ACC112 (cell line): ENCODE measurements at regions not wholly inside any gene's neighbourhood (a gene's known extent, or its start where the extent isn't known, plus 50 kb on each side); places are given as distances from the start of the nearest gene placed in this dataset.

Source experiments
- H2AFZ ChIP-seq: fragments of 200-600 bp; sonication (generic); one replicate; pipeline ENCODE4 v1.6.0; 2017; ENCODE audit warnings: antibody characterized with exemption, low read length; ENCODE audit not compliant: unreplicated experiment
- H3K27ac ChIP-seq: fragments of 200-600 bp; sonication (generic); 2 replicates; pipeline ENCODE4 v1.5.1; 2014; ENCODE audit warnings: low read depth, mild to moderate bottlenecking, antibody characterized with exemption, low read length, moderate library complexity
- H3K27me3 ChIP-seq: fragments of 200-600 bp; sonication (generic); 2 replicates; pipeline ENCODE4 v1.6.1; 2014; ENCODE audit warnings: mild to moderate bottlenecking, antibody characterized with exemption, low read length, moderate library complexity, mixed read lengths; ENCODE audit not compliant: insufficient read depth
- H3K36me3 ChIP-seq: fragments of 200-600 bp; sonication (generic); 2 replicates; pipeline ENCODE4 v1.6.1; 2016; ENCODE audit warnings: mild to moderate bottlenecking, antibody characterized with exemption, low read length, moderate library complexity, mixed read lengths; ENCODE audit not compliant: insufficient read depth
- H3K4me1 ChIP-seq: fragments of 200-600 bp; sonication (generic); one replicate; pipeline ENCODE4 v1.6.1; 2016; ENCODE audit warnings: low read length, mixed read lengths; ENCODE audit not compliant: insufficient read depth, unreplicated experiment, control insufficient read depth
- H3K4me3 ChIP-seq: fragments of 200-600 bp; sonication (generic); 2 replicates; pipeline ENCODE4 v1.5.1; 2014; ENCODE audit warnings: mild to moderate bottlenecking, low read depth, low read length
- H3K79me2 ChIP-seq: fragments of 200-600 bp; sonication (generic); one replicate; pipeline ENCODE4 v1.6.0; 2016; ENCODE audit warnings: low read length; ENCODE audit not compliant: control insufficient read depth, unreplicated experiment, insufficient read depth

DNA sequence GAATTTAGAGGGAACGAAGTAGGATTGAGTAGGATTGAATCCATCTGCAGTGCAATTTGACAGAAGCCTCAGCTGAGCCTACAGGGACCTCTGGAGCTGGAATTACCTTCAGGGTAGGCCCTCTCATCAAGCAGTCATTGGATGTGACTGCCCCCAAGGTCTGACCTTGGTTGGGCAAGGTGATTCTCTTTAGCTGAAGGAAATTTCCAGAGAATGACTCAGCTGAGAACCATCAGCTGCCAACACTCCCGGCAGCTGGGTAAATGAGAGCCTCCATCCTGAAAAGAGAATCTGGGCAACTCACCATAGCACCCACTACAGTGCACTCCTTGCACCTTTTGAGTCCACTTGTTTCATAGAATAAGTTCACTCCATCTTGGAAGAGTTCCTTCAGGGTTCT, 113.5 kb upstream of the MED13 start:
- peak overlapping the region; percentile 39 for H2AFZ ChIP-seq
- H3K36me3 ChIP-seq: no peaks in the 10 kb centered on the region
- H3K79me2 ChIP-seq: no peaks in the 10 kb centered on the region
- no peaks in the 10 kb centered on the region for H3K27me3 ChIP-seq
- peak overlapping the region; percentile 65 for H3K27ac ChIP-seq
- H3K4me1 ChIP-seq: peaks cover 21% of the 10 kb centered on the region
- peak overlapping the region; percentile 1; the same call in 1 of the 2 replicates for H3K4me3 ChIP-seq

DNA sequence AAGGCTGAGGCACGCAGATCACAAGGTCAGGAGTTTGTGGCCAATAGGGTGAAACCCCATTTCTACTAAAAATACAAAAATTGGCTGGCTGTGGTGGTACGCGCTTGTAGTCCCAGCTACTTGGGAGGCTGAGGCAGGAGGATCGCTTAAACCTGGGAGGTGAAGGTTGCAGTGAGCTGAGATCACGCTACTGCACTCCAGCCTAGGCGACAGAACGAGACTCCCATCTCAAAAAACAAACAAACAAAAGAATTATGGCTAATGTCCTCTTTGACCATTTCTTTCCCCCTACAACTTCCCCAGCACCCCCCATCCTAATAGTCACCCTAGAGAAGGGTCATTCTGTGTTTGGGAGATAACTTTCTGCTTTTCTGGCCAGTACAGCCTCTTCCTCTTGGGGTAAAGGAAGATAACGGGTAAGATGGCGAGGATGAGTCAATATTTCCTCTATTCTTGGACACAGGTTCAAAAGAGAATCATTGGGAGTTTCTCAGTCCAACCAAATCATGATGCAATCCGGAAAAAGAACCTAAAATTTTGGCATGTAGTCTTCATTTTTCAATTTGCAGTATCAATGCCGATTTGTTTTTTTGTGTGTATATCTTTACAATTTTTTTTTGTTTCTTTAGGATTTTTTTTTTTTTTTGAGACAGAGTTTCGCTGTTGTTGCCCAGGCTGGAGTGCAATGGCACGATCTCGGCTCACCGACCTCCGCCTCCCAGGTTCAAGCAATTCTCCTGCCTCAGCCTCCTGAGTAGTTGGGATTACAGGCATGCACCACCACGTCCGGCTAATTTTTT, 107.6 kb upstream of the MED13 start:
- Histone ChIP-seq H3K27me3 (no peaks in the 10 kb centered on the region), H3K27ac (no peak overlapping the region), H3K4me3 (no peak overlapping the region), H3K79me2 (no peaks in the 10 kb centered on the region), H2AFZ (no peak overlapping the region), H3K36me3 (no peaks in the 10 kb centered on the region), H3K4me1 (peaks cover 14% of the 10 kb centered on the region)

DNA sequence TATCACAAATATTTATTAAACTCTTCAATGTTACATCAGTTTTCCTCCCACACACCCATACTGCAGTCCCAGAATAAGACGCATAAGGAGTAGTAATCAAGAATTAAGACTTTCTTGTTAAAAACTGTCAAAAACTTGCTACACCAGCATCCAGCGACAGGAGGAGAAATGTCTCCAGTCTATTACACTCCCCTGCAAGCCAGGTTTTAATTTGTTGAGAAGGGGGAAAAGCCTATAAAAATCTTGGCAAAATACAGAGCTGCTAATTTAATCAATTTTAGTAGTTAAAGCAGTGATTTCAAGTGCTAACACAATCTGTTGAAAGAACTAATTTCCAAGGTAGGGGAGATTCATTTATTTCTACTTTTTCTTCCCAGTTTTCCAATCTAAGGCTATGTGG, 102.0 kb upstream of the MED13 start:
- H3K27ac ChIP-seq: no peak overlapping the region
- no peaks in the 10 kb centered on the region for H3K27me3 ChIP-seq
- H3K4me1 ChIP-seq: peaks cover 23% of the 10 kb centered on the region
- no peaks in the 10 kb centered on the region for H3K36me3 ChIP-seq
- H2AFZ ChIP-seq: no peak overlapping the region
- H3K79me2 ChIP-seq: no peaks in the 10 kb centered on the region
- H3K4me3 ChIP-seq: no peak overlapping the region

DNA sequence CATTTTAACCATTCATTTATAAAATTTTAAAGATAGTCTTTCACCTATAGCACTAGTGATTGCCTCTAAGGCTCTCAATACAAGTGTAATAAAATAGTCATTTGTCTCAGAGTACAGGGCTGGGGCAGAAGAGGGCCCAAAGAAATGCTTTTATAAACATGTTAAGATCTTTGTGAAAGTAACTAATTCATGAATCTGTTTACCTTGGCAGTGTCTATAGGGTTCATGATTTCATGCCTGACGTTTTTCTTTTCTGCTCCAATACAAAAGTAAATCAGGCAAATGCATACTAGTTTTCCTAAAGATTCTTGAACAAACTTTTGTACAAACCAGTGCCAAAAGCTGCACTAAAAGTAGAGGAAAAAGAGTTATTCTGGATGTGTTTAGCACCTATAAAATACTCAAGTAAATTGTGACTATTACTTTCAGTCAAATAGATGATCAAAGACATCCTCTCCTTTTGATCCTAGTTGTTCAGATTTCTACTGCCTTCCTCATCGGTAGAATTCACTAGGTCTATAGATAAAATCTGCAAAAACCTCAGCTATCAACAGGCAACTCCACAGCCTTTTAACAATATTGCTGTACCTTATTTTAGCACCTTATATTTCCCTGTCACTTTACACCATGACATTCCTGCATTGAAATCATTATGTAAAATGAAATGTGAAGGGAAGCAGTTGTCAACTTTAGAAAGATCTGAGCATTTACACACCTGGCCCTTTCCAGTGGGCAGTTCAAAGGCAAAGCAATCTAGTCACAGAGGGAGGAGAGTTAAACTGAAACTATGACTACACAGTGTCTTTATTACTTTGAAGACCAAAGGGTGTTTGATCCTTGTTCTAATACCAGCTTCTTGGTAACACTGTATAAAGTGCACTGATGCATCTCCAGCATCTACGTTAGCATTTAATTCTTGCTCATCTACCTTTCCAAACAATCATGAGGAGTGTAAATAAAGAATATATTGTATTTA, 100.0 kb upstream of the MED13 start:
- no peak overlapping the region for H2AFZ ChIP-seq
- H3K27ac ChIP-seq: no peak overlapping the region
- H3K4me3 ChIP-seq: no peak overlapping the region

DNA sequence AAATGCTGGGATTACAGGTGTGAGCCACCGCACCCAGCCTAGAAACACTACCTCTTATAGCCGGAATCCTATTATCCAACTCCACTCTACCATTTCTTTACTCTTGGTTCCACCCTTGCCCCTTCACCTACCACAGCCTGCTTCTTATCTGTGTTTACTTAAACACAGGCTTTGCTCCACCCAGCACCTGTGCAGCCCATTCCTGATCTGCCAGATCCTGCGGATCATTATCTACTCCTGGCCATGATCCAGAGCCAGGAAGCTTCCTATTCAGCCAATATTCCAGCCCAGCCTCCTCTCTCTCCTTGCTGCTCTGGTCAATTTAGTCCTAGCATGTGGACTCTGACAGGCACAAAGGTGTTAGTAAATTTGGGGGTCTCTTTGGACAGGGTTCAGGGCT, 98.8 kb upstream of the MED13 start:
- H3K36me3 ChIP-seq: no peaks in the 10 kb centered on the region
- H3K4me3 ChIP-seq: no peak overlapping the region
- no peak overlapping the region for H3K27ac ChIP-seq
- H3K4me1 ChIP-seq: peaks cover 9% of the 10 kb centered on the region
- no peaks in the 10 kb centered on the region for H3K27me3 ChIP-seq
- no peak overlapping the region for H2AFZ ChIP-seq
- no peaks in the 10 kb centered on the region for H3K79me2 ChIP-seq

More for the DNA sequence above, 100.0 kb upstream of the MED13 start:
- Histone ChIP-seq H3K27me3 (no peaks in the 10 kb centered on the region), H3K4me1 (peaks cover 9% of the 10 kb centered on the region), H3K36me3 (no peaks in the 10 kb centered on the region), H3K79me2 (no peaks in the 10 kb centered on the region)

DNA sequence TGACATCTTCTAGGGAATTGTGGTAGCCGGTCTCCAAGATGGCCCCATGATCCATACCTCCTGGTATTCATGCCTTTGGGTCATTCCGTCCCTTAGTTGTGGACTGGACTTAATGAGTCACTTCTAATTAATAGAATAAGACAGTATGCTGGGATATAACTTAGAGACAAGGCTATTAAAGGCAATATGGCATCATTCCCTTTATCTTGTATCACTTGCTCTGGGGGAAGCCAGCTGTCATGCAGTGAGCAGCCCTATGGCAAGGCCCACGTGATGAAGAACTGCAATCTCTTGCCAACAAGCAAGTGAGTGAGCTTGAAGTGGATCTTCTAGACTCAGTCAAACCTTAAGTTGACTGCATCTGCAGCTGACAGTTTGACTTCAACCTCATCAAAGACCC, 97.8 kb upstream of the MED13 start:
- Histone ChIP-seq H3K4me3 (no peak overlapping the region), H2AFZ (no peak overlapping the region), H3K79me2 (no peaks in the 10 kb centered on the region), H3K36me3 (no peaks in the 10 kb centered on the region), H3K4me1 (peaks cover 9% of the 10 kb centered on the region), H3K27ac (no peak overlapping the region), H3K27me3 (no peaks in the 10 kb centered on the region)

DNA sequence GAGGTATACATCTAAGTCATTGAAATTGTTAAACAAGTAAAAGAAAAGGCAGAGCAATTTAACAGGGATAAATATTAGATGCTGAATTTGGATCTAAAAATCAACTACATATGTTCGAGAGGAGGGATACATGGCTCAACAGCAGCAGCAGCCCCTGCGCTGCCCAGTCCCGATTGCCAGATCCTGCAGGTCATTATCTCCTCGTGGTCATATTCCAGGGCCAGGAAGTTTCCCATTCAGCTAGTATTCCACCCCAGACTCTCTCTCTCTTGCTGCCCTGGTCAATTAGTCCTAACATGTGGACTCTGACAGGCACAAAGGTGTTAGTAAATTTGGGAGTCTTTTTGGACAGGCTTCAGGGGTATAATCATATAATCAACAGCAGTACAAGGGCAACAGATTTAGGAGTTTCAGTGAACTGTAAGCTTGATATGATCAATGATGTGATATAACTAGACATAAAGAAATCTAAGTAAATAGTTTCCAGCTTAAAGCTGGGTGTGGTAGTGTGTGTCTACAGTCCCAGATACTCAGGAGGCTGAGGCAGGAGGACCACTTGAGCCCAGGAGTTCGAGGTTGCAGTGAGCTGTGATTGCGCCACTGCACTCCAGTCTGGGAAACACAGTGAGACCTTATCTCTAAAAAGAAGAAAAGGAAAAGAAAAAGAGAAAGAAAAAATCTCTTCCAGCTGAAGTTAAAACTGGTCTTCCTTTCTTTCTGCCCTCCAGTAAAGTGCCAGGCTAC, 96.5 kb upstream of the MED13 start:
- Histone ChIP-seq H2AFZ (no peak overlapping the region), H3K4me1 (peaks cover 9% of the 10 kb centered on the region), H3K27me3 (no peaks in the 10 kb centered on the region), H3K4me3 (no peak overlapping the region), H3K36me3 (no peaks in the 10 kb centered on the region), H3K79me2 (no peaks in the 10 kb centered on the region), H3K27ac (no peak overlapping the region)

DNA sequence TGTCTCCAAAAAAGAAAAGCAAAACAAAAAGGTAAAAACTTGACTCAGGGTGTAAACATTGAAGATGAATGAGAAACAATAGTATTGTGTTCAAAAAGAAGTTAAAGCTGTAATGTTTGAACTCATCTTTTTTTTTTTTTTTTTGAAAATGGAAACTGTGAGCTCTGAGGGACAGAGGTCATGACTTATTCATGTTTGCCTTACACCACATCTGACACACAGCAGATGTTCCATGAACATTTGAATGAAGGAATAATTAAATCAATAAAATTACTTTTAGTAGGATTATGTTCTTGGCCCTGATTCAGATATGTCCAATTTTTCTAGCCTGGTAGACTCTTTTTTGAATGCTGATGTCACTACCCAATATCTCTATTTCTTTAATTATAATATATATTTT, 95.7 kb upstream of the MED13 start:
- Histone ChIP-seq H3K4me1 (peaks cover 9% of the 10 kb centered on the region), H2AFZ (no peak overlapping the region), H3K79me2 (no peaks in the 10 kb centered on the region), H3K27ac (no peak overlapping the region), H3K27me3 (no peaks in the 10 kb centered on the region), H3K36me3 (no peaks in the 10 kb centered on the region), H3K4me3 (no peak overlapping the region)

DNA sequence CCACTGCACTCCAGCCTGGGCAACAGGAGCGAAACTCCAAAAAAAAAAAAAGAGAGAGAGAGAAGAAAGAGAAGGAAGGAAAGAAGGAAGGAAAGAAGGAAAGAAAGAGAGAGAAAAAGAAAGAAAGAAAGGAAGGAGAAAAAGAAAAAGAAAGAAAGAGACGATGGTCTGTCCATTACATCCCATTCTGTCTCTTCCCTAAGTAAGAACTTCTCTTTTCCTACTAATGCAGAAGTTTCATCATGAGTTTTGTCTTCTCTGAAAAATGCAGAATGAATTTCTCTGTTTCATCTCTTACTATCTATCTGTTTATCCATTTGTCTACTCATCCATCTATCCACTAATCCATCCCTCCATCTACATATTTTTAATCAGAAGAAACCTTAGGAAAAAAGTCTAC, 94.9 kb upstream of the MED13 start:
- Histone ChIP-seq H3K27ac (no peak overlapping the region), H3K79me2 (no peaks in the 10 kb centered on the region), H3K4me3 (no peak overlapping the region), H2AFZ (no peak overlapping the region), H3K4me1 (peaks cover 4% of the 10 kb centered on the region), H3K36me3 (no peaks in the 10 kb centered on the region), H3K27me3 (no peaks in the 10 kb centered on the region)

DNA sequence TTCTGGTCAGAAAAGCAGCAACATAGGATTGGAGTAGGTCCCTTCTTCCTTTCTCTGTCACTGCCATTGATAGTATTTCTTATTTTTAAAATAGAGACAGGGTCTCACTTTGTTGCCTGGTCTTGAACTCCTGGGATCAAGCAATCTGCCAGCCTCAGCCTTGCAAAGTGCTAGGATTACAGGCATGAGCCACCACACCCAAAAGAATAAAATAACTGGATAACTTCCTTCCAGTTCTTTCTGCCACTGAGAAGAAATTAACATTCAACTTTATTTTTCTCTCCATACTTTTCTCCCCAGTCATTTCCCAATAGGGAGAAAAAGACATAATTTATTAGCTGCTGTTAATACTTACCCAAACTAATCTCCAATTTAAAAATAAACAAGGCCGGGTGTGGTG, 91.9 kb upstream of the MED13 start:
- Histone ChIP-seq H3K4me3 (no peak overlapping the region), H3K27me3 (no peaks in the 10 kb centered on the region), H3K79me2 (no peaks in the 10 kb centered on the region), H3K36me3 (no peaks in the 10 kb centered on the region), H3K27ac (no peak overlapping the region), H3K4me1 (no peaks in the 10 kb centered on the region), H2AFZ (no peak overlapping the region)
